NCI-H1417 (cell line): ENCODE measurements at regions not wholly inside any gene's neighbourhood (a gene's known extent, or its start where the extent isn't known, plus 50 kb on each side); places are given as distances from the start of the nearest gene placed in this dataset.
A peak's percentile ranks its signal among the peaks of the same experiment; 100 is the strongest.
"Not testable (repeated sequence)": the region's sequence is repeated elsewhere in the genome, so short reads cannot be mapped to it uniquely, and the experiment has no call there.

Source experiments
- DNase-seq, 3 experiments: peaks; one replicate each; lab custom pipeline; 2025; lab: John Stamatoyannopoulos, UW

GRCh38 chr16:54985156-54985555 is 54.5 kb downstream of the IRX5 start:
- no peak for DNase-seq

- DNase-seq = no peak
These were observed 55.0 kb downstream of the IRX5 start for GRCh38 chr16:54985668-54986067.

GRCh38 chr16:54986409-54986808 is 55.7 kb downstream of the IRX5 start:
- DNase-seq = no peak

- peak in 2 of 3 experiments; percentile 43 to 62 for DNase-seq
These were observed 56.4 kb downstream of the IRX5 start for GRCh38 chr16:54987081-54987480.

- DNase-seq = no peak
These were observed 60.9 kb downstream of the IRX5 start for GRCh38 chr16:54991525-54991924.

- not testable (repeated sequence) for DNase-seq
These were observed 61.3 kb downstream of the IRX5 start for GRCh38 chr16:54991946-54992345.

- DNase-seq = no peak
These were observed 62.6 kb downstream of the IRX5 start for GRCh38 chr16:54993106-54993895.

GRCh38 chr16:54996186-54996585 is 65.5 kb downstream of the IRX5 start:
- DNase-seq = no peak

GRCh38 chr16:54998834-54999233 is 68.2 kb downstream of the IRX5 start:
- DNase-seq = no peak

- peak in 1 of 3 experiments; percentile 58 for DNase-seq
These were observed 68.8 kb downstream of the IRX5 start for GRCh38 chr16:54999481-54999880.

- DNase-seq = no peak
These were observed 69.9 kb downstream of the IRX5 start for GRCh38 chr16:55000595-55000994.

GRCh38 chr16:55001931-55002330 is 71.3 kb downstream of the IRX5 start:
- no peak for DNase-seq

GRCh38 chr16:55002419-55002818 is 71.8 kb downstream of the IRX5 start:
- DNase-seq = peak in 1 of 3 experiments; percentile 14

- no peak for DNase-seq
These were observed 72.6 kb downstream of the IRX5 start for GRCh38 chr16:55003306-55003705.

- DNase-seq = no peak
These were observed 73.3 kb downstream of the IRX5 start for GRCh38 chr16:55003916-55004315.

- no peak for DNase-seq
These were observed 76.8 kb downstream of the IRX5 start for GRCh38 chr16:55007504-55007903.

GRCh38 chr16:55008836-55009510 is 78.3 kb downstream of the IRX5 start:
- DNase-seq = no peak

- no peak for DNase-seq
These were observed 78.9 kb downstream of the IRX5 start for GRCh38 chr16:55009581-55009980.

- no peak for DNase-seq
These were observed 80.0 kb downstream of the IRX5 start for GRCh38 chr16:55010492-55011160.

GRCh38 chr16:55012362-55012761 is 81.7 kb downstream of the IRX5 start:
- no peak for DNase-seq

- DNase-seq = no peak
These were observed 82.1 kb downstream of the IRX5 start for GRCh38 chr16:55012793-55013192.

GRCh38 chr16:55014022-55014421 is 83.4 kb downstream of the IRX5 start:
- no peak for DNase-seq
